GM18508 (cell line): ENCODE measurements at regions not wholly inside any gene's neighbourhood (a gene's known extent, or its start where the extent isn't known, plus 50 kb on each side); places are given as distances from the start of the nearest gene placed in this dataset.
A peak's percentile ranks its signal among the peaks of the same experiment; 100 is the strongest.

Experiments used
- ATAC-seq: cut with Tn5 transposase; IDR thresholded peaks from one replicate; pipeline ENCODE4 v1.9.1; 2021; ENCODE audit warnings: moderate number of reproducible peaks; ENCODE audit not compliant: insufficient read depth, unreplicated experiment

- ATAC-seq, result no peak
These were observed 616.7 kb downstream of the RAPGEF2 start for GRCh38 chr4:159719531-159719930.

GRCh38 chr4:159722052-159722451 lies 619.2 kb downstream of the RAPGEF2 start:
- ATAC-seq, result no peak

GRCh38 chr4:159722918-159723317 lies 620.0 kb downstream of the RAPGEF2 start:
- no peak for ATAC-seq

- no peak for ATAC-seq
These were observed 620.6 kb downstream of the RAPGEF2 start for GRCh38 chr4:159723341-159724048.

- no peak for ATAC-seq
These were observed 622.7 kb downstream of the RAPGEF2 start for GRCh38 chr4:159725571-159725970.

GRCh38 chr4:159735281-159736207 lies 632.7 kb downstream of the RAPGEF2 start:
- ATAC-seq, result no peak

GRCh38 chr4:159736411-159736810 lies 633.5 kb downstream of the RAPGEF2 start:
- ATAC-seq, result no peak

GRCh38 chr4:159743971-159744370 lies 641.1 kb downstream of the RAPGEF2 start:
- no peak for ATAC-seq

- no peak for ATAC-seq
These were observed 645.1 kb downstream of the RAPGEF2 start for GRCh38 chr4:159747983-159748382.

- ATAC-seq, result no peak
These were observed 646.1 kb downstream of the RAPGEF2 start for GRCh38 chr4:159748834-159749444.

- no peak for ATAC-seq
These were observed 654.6 kb downstream of the RAPGEF2 start for GRCh38 chr4:159757499-159757898.

- ATAC-seq, result no peak
These were observed 655.2 kb downstream of the RAPGEF2 start for GRCh38 chr4:159758061-159758460.

- ATAC-seq, result no peak
These were observed 659.8 kb downstream of the RAPGEF2 start for GRCh38 chr4:159762672-159763071.

GRCh38 chr4:159764343-159764952 lies 661.6 kb downstream of the RAPGEF2 start:
- peak; percentile 91 for ATAC-seq

- no peak for ATAC-seq
These were observed 662.5 kb downstream of the RAPGEF2 start for GRCh38 chr4:159765382-159765781.

- ATAC-seq, result no peak
These were observed 663.4 kb downstream of the RAPGEF2 start for GRCh38 chr4:159766241-159766640.

- ATAC-seq, result no peak
These were observed 664.5 kb downstream of the RAPGEF2 start for GRCh38 chr4:159767406-159767805.

- no peak for ATAC-seq
These were observed 665.1 kb downstream of the RAPGEF2 start for GRCh38 chr4:159768016-159768415.

- no peak for ATAC-seq
These were observed 667.5 kb downstream of the RAPGEF2 start for GRCh38 chr4:159770401-159770800.

- ATAC-seq, result no peak
These were observed 668.1 kb downstream of the RAPGEF2 start for GRCh38 chr4:159770969-159771368.

GRCh38 chr4:159776961-159777360 lies 674.1 kb downstream of the RAPGEF2 start:
- no peak for ATAC-seq
